K562 (cell line): ENCODE measurements at regions not wholly inside any gene's neighbourhood (a gene's known extent, or its start where the extent isn't known, plus 50 kb on each side); places are given as distances from the start of the nearest gene placed in this dataset.

ENCODE experiments used
- ATAC-seq: fragments of 200-7000 bp; cut with Tn5 transposase; 3 replicates; pipeline ENCODE4 v1.9.1; 2020; ENCODE audit warnings: moderate library complexity
- BruUV-seq: library from RNA; stranded (reverse); fragments of 400-500 nt; replicated peaks from 2 replicates; lab custom pipeline; 2021; lab: Mats Ljungman, UMichigan
- CTCF ChIA-PET: fragments of 300-600 bp; formaldehyde crosslinking; extraction: SDS; loops from one replicate; lab custom pipeline; 2021; ENCODE audit warnings: low intra/inter-chr PET ratio; lab: Yijun Ruan, JAX
- POLR2A ChIA-PET: fragments of 300-600, 350-650 bp; sonication (Branson Sonifier 250); formaldehyde crosslinking; extraction: SDS; loops from one replicate; lab custom pipeline; 2021; ENCODE audit warnings: antibody characterized with exemption, inconsistent platforms; lab: Yijun Ruan, JAX
- DNase-seq, 4 experiments: peaks; one replicate each; pipeline versions ENCODE4 v3.0.0 to v3.0.0-alpha.2; 2011 to 2018; ENCODE audit warnings: low spot score in 3 of 4, mixed read lengths in 3 of 4; ENCODE audit errors: extremely low read depth in 1 of 4
- FAIRE-seq: peaks from 2 replicates; lab custom pipeline; 2011; peaks lifted over from hg19 to GRCh38; lab: Jason Lieb, UNC
- H2AFZ ChIP-seq: 2 replicates; pipeline ENCODE4 v1.6.0; 2011; ENCODE audit warnings: low read depth, low read length, control low read depth, inconsistent platforms
- H3K27ac ChIP-seq: fragments of 200-600 bp; 3 replicates; pipeline ENCODE4 v1.8.0; 2011; ENCODE audit warnings: low read depth, mild to moderate bottlenecking, control low read depth, inconsistent platforms, low read length, moderate library complexity, mixed read lengths; ENCODE audit errors: extremely low read depth
- H3K27me3 ChIP-seq, 2 experiments: fragments of 300-600 bp in 1 of 2; 2 replicates in 1 of 2; 3 replicates in 1 of 2; pipeline versions ENCODE4 v1.6.0 to v1.8.0; 2011; ENCODE audit warnings: inconsistent platforms in 2 of 2, low read length in 2 of 2, mild to moderate bottlenecking in 1 of 2, mixed read lengths in 1 of 2, moderate library complexity in 1 of 2; ENCODE audit not compliant: control insufficient read depth in 2 of 2, insufficient read depth in 2 of 2
- H3K36me3 ChIP-seq: fragments of 300-600 bp; 3 replicates; pipeline ENCODE4 v1.8.0; 2011; ENCODE audit warnings: mild to moderate bottlenecking, low read length, inconsistent platforms; ENCODE audit not compliant: control insufficient read depth, insufficient read depth
- H3K4me1 ChIP-seq, 2 experiments: fragments of 200-600 bp in 1 of 2; replicated peaks in 1 of 2; 2 replicates in 1 of 2; 3 replicates in 1 of 2; pipeline versions ENCODE4 v1.5.1 to v1.8.0; 2011; ENCODE audit warnings: inconsistent platforms in 2 of 2, low read length in 2 of 2, mild to moderate bottlenecking in 1 of 2, mixed read lengths in 1 of 2, moderate library complexity in 1 of 2; ENCODE audit not compliant: control insufficient read depth in 2 of 2, insufficient read depth in 2 of 2
- H3K4me2 ChIP-seq: 2 replicates; pipeline ENCODE4 v1.6.1; 2011; ENCODE audit warnings: low read length, control low read depth, inconsistent platforms, mixed read lengths; ENCODE audit not compliant: insufficient read depth
- H3K4me3 ChIP-seq: fragments of 200-600 bp; sonication (generic), shearing (Covaris generic); 2 replicates; pipeline ENCODE4 v1.5.1; 2016; ENCODE audit warnings: control low read depth, inconsistent platforms
- H3K79me2 ChIP-seq: fragments of 200-600 bp; 3 replicates; pipeline ENCODE4 v1.8.0; 2011; ENCODE audit warnings: low read length, inconsistent platforms; ENCODE audit not compliant: control insufficient read depth, insufficient read depth
- H3K9ac ChIP-seq, 2 experiments: 2 replicates each; pipeline versions ENCODE4 v1.6.0 to v1.6.1; 2011; ENCODE audit warnings: low read depth in 2 of 2, low read length in 2 of 2, control low read depth in 1 of 2, inconsistent platforms in 1 of 2, mild to moderate bottlenecking in 1 of 2, mixed read lengths in 1 of 2; ENCODE audit not compliant: insufficient read depth in 1 of 2
- H3K9me1 ChIP-seq: one replicate; pipeline ENCODE4 v1.6.0; 2011; ENCODE audit warnings: inconsistent platforms, mild to moderate bottlenecking, low read length, moderate library complexity; ENCODE audit not compliant: control insufficient read depth, insufficient read depth
- H3K9me3 ChIP-seq: replicated peaks from 2 replicates; pipeline ENCODE4 v1.5.1; 2011; ENCODE audit warnings: low read depth, low read length, inconsistent platforms; ENCODE audit not compliant: control insufficient read depth, insufficient read depth
- H4K20me1 ChIP-seq: replicated peaks from 2 replicates; pipeline ENCODE4 v1.6.1; 2011; ENCODE audit warnings: low read length, inconsistent platforms, mixed read lengths; ENCODE audit not compliant: control insufficient read depth, insufficient read depth
- CHCHD3 ChIP-seq: fragments of 250-450 bp; sonication (Bioruptor Pico); IDR thresholded peaks from 2 replicates; pipeline ENCODE4 v2.1.2; 2022; ENCODE audit warnings: mild to moderate bottlenecking
- CHD4 ChIP-seq: fragments of 200-600 bp; sonication (generic); IDR thresholded peaks from 3 replicates; pipeline ENCODE4 v1.6.1; 2012; ENCODE audit warnings: low read depth, mild to moderate bottlenecking, mixed read lengths, low read length, inconsistent platforms; ENCODE audit not compliant: insufficient read depth, insufficient replicate concordance, poor library complexity, severe bottlenecking
- DLX4 ChIP-seq: fragments of 250-450 bp; sonication (Bioruptor Pico); IDR thresholded peaks from 2 replicates; pipeline ENCODE4 v1.6.1; 2021; ENCODE audit warnings: mild to moderate bottlenecking
- EZH2 ChIP-seq: IDR thresholded peaks from 2 replicates; pipeline ENCODE4 v1.6.1; 2012; ENCODE audit warnings: low read depth, mild to moderate bottlenecking, inconsistent platforms, low read length, borderline replicate concordance
- HSF4 ChIP-seq: fragments of 250-450 bp; sonication (Bioruptor Pico); IDR thresholded peaks from 2 replicates; pipeline ENCODE4 v2.1.2; 2022; ENCODE audit warnings: mild to moderate bottlenecking, moderate library complexity, borderline replicate concordance
- ID3 ChIP-seq, 2 experiments: fragments of 250-450 bp in 1 of 2; fragments of 450-650 bp in 1 of 2; sonication (Bioruptor Pico) in 1 of 2; IDR thresholded peaks; 2 replicates each; pipeline versions ENCODE4 v1.6.1 to v1.8.0; 2016 to 2021; ENCODE audit warnings: mild to moderate bottlenecking in 2 of 2, moderate library complexity in 2 of 2, missing compliant biosample characterization in 1 of 2, missing genetic modification characterization in 1 of 2
- LARP7 ChIP-seq: fragments of 450-650 bp; IDR thresholded peaks from 2 replicates; pipeline ENCODE4 v1.6.1; 2016
- MAFK ChIP-seq: IDR thresholded peaks from 2 replicates; pipeline ENCODE4 v1.6.1; 2011; ENCODE audit warnings: low read length, improper control_type of control experiment
- MIER1 ChIP-seq: fragments of 450-650 bp; IDR thresholded peaks from 2 replicates; pipeline ENCODE4 v1.6.1; 2016; ENCODE audit warnings: antibody characterized with exemption, mild to moderate bottlenecking, low read depth
- NCOA6 ChIP-seq: fragments of 450-650 bp; IDR thresholded peaks from 2 replicates; pipeline ENCODE4 v1.6.1; 2017; ENCODE audit warnings: mild to moderate bottlenecking
- RFX5 ChIP-seq: IDR thresholded peaks from 2 replicates; pipeline ENCODE4 v1.6.1; 2011; ENCODE audit warnings: low read depth, mild to moderate bottlenecking, improper control_type of control experiment, low read length
- SP1 ChIP-seq: sonication (generic); formaldehyde crosslinking; IDR thresholded peaks from 2 replicates; pipeline ENCODE4 v1.8.1; 2022; ENCODE audit warnings: mild to moderate bottlenecking, missing genetic modification reagents
- ZNF197 ChIP-seq: fragments of 200-800 bp; sonication (Bioruptor generic); IDR thresholded peaks from 2 replicates; pipeline ENCODE4 v1.6.1; 2016; ENCODE audit warnings: low read depth, missing genetic modification characterization, missing compliant biosample characterization
- ZNF263 ChIP-seq: sonication (generic); formaldehyde crosslinking; IDR thresholded peaks from 2 replicates; pipeline ENCODE4 v1.8.0; 2022; ENCODE audit warnings: mild to moderate bottlenecking, missing genetic modification reagents, borderline replicate concordance
- ZNF444 ChIP-seq: fragments of 250-450 bp; sonication (Bioruptor Pico); IDR thresholded peaks from 2 replicates; pipeline ENCODE4 v1.4.0; 2020; ENCODE audit warnings: mild to moderate bottlenecking, moderate library complexity
- ZNF449 ChIP-seq: fragments of 250-450 bp; sonication (Bioruptor Pico); IDR thresholded peaks from 2 replicates; pipeline ENCODE4 v1.8.0; 2022; ENCODE audit warnings: moderate library complexity, mild to moderate bottlenecking, inconsistent platforms
- ZNF551 ChIP-seq: fragments of 250-450 bp; sonication (Bioruptor Pico); IDR thresholded peaks from 2 replicates; pipeline ENCODE4 v1.5.0; 2021; ENCODE audit warnings: mild to moderate bottlenecking, moderate library complexity
- ZNF785 ChIP-seq: fragments of 250-450 bp; sonication (Bioruptor Pico); IDR thresholded peaks from 2 replicates; pipeline ENCODE4 v1.4.0; 2020; ENCODE audit warnings: mild to moderate bottlenecking
- WGBS: fragments of 100-300 bp; shearing (Covaris generic); methylation state at CpG from one replicate; pipeline ENCODE4 v1.1.6; 2016; ENCODE audit warnings: low coverage, mixed read lengths; ENCODE audit not compliant: insufficient coverage; ENCODE audit errors: missing lambda C conversion rate; 5-methylcytosine and 5-hydroxymethylcytosine counted together
- in situ Hi-C: fragments of 300-500 bp; cut with MboI; formaldehyde crosslinking; loops from 4 replicates; pipeline ENCODE4 v1.15.0; 2018; ENCODE audit warnings: inconsistent platforms, mixed read lengths
- intact Hi-C: fragments of 100-400 bp; cut with micrococcal nuclease; formaldehyde crosslinking; loops from 2 replicates; pipeline ENCODE4 v1.14.2; 2022

GRCh38 chr19:31095100-31095804 is 254.0 kb downstream of the TSHZ3 start:
- no peaks in the 10 kb centered on the region; a peak in 2 of 5 replicates for H3K27me3 ChIP-seq
- no peak overlapping the region for H3K9ac ChIP-seq
- no peak overlapping the region for H3K4me3 ChIP-seq
- WGBS = 3% methylated on average over 6 of the region's 6 CpGs
- H3K4me1 ChIP-seq = peaks cover 0 to 3% of the 10 kb centered on the region in 2 experiments; a peak in 1 of 5 replicates
- no peaks in the 10 kb centered on the region for H3K36me3 ChIP-seq
- no peaks in the 10 kb centered on the region for H3K9me1 ChIP-seq
- no TSS peak for BruUV-seq
- H2AFZ ChIP-seq = no peak overlapping the region
- DNase-seq = no peak
- CTCF ChIA-PET = no interaction called here
- POLR2A ChIA-PET = no interaction called here
- H3K27ac ChIP-seq = no peak overlapping the region
- no peak overlapping the region for H3K4me2 ChIP-seq
- in situ Hi-C loops (no loop called here), intact Hi-C loops (no loop called here)
- ATAC-seq = no peak
- H4K20me1 ChIP-seq = no peaks in the 10 kb centered on the region
- FAIRE-seq = no peak
- TF ChIP-seq ZNF197 (CRISPR knock-in tag) (no peak), HSF4 (CRISPR knock-in tag) (no peak), EZH2 (no peak), ZNF551 (CRISPR knock-in tag) (no peak), ZNF263 (CRISPR knock-in tag) (no peak), ZNF449 (CRISPR knock-in tag) (no peak), MIER1 (no peak), ZNF444 (CRISPR knock-in tag) (no peak), LARP7 (no peak), MAFK (no peak), CHCHD3 (CRISPR knock-in tag) (no peak), CHD4 (no peak), ID3 (CRISPR knock-in tag; IDR thresholded peaks at IDR 0.05) (no peak), ID3 (tag; IDR thresholded peaks at IDR 0.05) (no peak), DLX4 (CRISPR knock-in tag) (no peak), RFX5 (no peak), NCOA6 (no peak), SP1 (CRISPR knock-in tag) (no peak), ZNF785 (no peak)
- no peaks in the 10 kb centered on the region for H3K9me3 ChIP-seq
- H3K79me2 ChIP-seq = no peaks in the 10 kb centered on the region
